K562 (cell line): ENCODE measurements at regions not wholly inside any gene's neighbourhood (a gene's known extent, or its start where the extent isn't known, plus 50 kb on each side); places are given as distances from the start of the nearest gene placed in this dataset.

Source experiments
- ATAC-seq: fragments of 200-7000 bp; cut with Tn5 transposase; 3 replicates; pipeline ENCODE4 v1.9.1; 2020; ENCODE audit warnings: moderate library complexity
- BruUV-seq: library from RNA; stranded (reverse); fragments of 400-500 nt; replicated peaks from 2 replicates; lab custom pipeline; 2021; lab: Mats Ljungman, UMichigan
- CTCF ChIA-PET: fragments of 300-600 bp; formaldehyde crosslinking; extraction: SDS; loops from one replicate; lab custom pipeline; 2021; ENCODE audit warnings: low intra/inter-chr PET ratio; lab: Yijun Ruan, JAX
- POLR2A ChIA-PET: fragments of 300-600, 350-650 bp; sonication (Branson Sonifier 250); formaldehyde crosslinking; extraction: SDS; loops from one replicate; lab custom pipeline; 2021; ENCODE audit warnings: antibody characterized with exemption, inconsistent platforms; lab: Yijun Ruan, JAX
- DNase-seq, 4 experiments: peaks; one replicate each; pipeline versions ENCODE4 v3.0.0 to v3.0.0-alpha.2; 2011 to 2018; ENCODE audit warnings: low spot score in 3 of 4, mixed read lengths in 3 of 4; ENCODE audit errors: extremely low read depth in 1 of 4
- FAIRE-seq: peaks from 2 replicates; lab custom pipeline; 2011; peaks lifted over from hg19 to GRCh38; lab: Jason Lieb, UNC
- H2AFZ ChIP-seq: 2 replicates; pipeline ENCODE4 v1.6.0; 2011; ENCODE audit warnings: low read depth, low read length, control low read depth, inconsistent platforms
- H3K27ac ChIP-seq: fragments of 200-600 bp; 3 replicates; pipeline ENCODE4 v1.8.0; 2011; ENCODE audit warnings: low read depth, mild to moderate bottlenecking, control low read depth, inconsistent platforms, low read length, moderate library complexity, mixed read lengths; ENCODE audit errors: extremely low read depth
- H3K27me3 ChIP-seq, 2 experiments: fragments of 300-600 bp in 1 of 2; 2 replicates in 1 of 2; 3 replicates in 1 of 2; pipeline versions ENCODE4 v1.6.0 to v1.8.0; 2011; ENCODE audit warnings: inconsistent platforms in 2 of 2, low read length in 2 of 2, mild to moderate bottlenecking in 1 of 2, mixed read lengths in 1 of 2, moderate library complexity in 1 of 2; ENCODE audit not compliant: control insufficient read depth in 2 of 2, insufficient read depth in 2 of 2
- H3K36me3 ChIP-seq: fragments of 300-600 bp; 3 replicates; pipeline ENCODE4 v1.8.0; 2011; ENCODE audit warnings: mild to moderate bottlenecking, low read length, inconsistent platforms; ENCODE audit not compliant: control insufficient read depth, insufficient read depth
- H3K4me1 ChIP-seq, 2 experiments: fragments of 200-600 bp in 1 of 2; replicated peaks in 1 of 2; 2 replicates in 1 of 2; 3 replicates in 1 of 2; pipeline versions ENCODE4 v1.5.1 to v1.8.0; 2011; ENCODE audit warnings: inconsistent platforms in 2 of 2, low read length in 2 of 2, mild to moderate bottlenecking in 1 of 2, mixed read lengths in 1 of 2, moderate library complexity in 1 of 2; ENCODE audit not compliant: control insufficient read depth in 2 of 2, insufficient read depth in 2 of 2
- H3K4me2 ChIP-seq: 2 replicates; pipeline ENCODE4 v1.6.1; 2011; ENCODE audit warnings: low read length, control low read depth, inconsistent platforms, mixed read lengths; ENCODE audit not compliant: insufficient read depth
- H3K4me3 ChIP-seq: fragments of 200-600 bp; sonication (generic), shearing (Covaris generic); 2 replicates; pipeline ENCODE4 v1.5.1; 2016; ENCODE audit warnings: control low read depth, inconsistent platforms
- H3K79me2 ChIP-seq: fragments of 200-600 bp; 3 replicates; pipeline ENCODE4 v1.8.0; 2011; ENCODE audit warnings: low read length, inconsistent platforms; ENCODE audit not compliant: control insufficient read depth, insufficient read depth
- H3K9ac ChIP-seq, 2 experiments: 2 replicates each; pipeline versions ENCODE4 v1.6.0 to v1.6.1; 2011; ENCODE audit warnings: low read depth in 2 of 2, low read length in 2 of 2, control low read depth in 1 of 2, inconsistent platforms in 1 of 2, mild to moderate bottlenecking in 1 of 2, mixed read lengths in 1 of 2; ENCODE audit not compliant: insufficient read depth in 1 of 2
- H3K9me1 ChIP-seq: one replicate; pipeline ENCODE4 v1.6.0; 2011; ENCODE audit warnings: inconsistent platforms, mild to moderate bottlenecking, low read length, moderate library complexity; ENCODE audit not compliant: control insufficient read depth, insufficient read depth
- H3K9me3 ChIP-seq: replicated peaks from 2 replicates; pipeline ENCODE4 v1.5.1; 2011; ENCODE audit warnings: low read depth, low read length, inconsistent platforms; ENCODE audit not compliant: control insufficient read depth, insufficient read depth
- H4K20me1 ChIP-seq: replicated peaks from 2 replicates; pipeline ENCODE4 v1.6.1; 2011; ENCODE audit warnings: low read length, inconsistent platforms, mixed read lengths; ENCODE audit not compliant: control insufficient read depth, insufficient read depth
- AFF1 ChIP-seq, 2 experiments: fragments of 450-650 bp; IDR thresholded peaks; 2 replicates each; pipeline ENCODE4 v1.6.1; 2018; ENCODE audit warnings: mild to moderate bottlenecking in 2 of 2, low read depth in 1 of 2; ENCODE audit not compliant: partially characterized antibody in 2 of 2
- CBX5 ChIP-seq: IDR thresholded peaks from 2 replicates; pipeline ENCODE4 v1.6.1; 2014; ENCODE audit warnings: low read depth, borderline replicate concordance
- FOXK2 ChIP-seq, 2 experiments: fragments of 450-650 bp; IDR thresholded peaks in 1 of 2; conservative IDR thresholded peaks in 1 of 2; 2 replicates each; pipeline ENCODE4 v1.6.1; 2016; ENCODE audit warnings: low read depth in 2 of 2, mild to moderate bottlenecking in 1 of 2
- KDM4B ChIP-seq, 2 experiments: fragments of 450-650 bp in 1 of 2; sonication (generic) in 1 of 2; IDR thresholded peaks; 2 replicates each; pipeline ENCODE4 v1.6.1; 2016 to 2017; ENCODE audit warnings: borderline replicate concordance in 2 of 2, antibody characterized with exemption in 1 of 2, low read depth in 1 of 2, mild to moderate bottlenecking in 1 of 2
- SMAD1 ChIP-seq: fragments of 150-350 bp; IDR thresholded peaks from 2 replicates; pipeline ENCODE4 v1.6.1; 2014; ENCODE audit warnings: low read length, low read depth; ENCODE audit not compliant: partially characterized antibody
- SMARCA5 ChIP-seq: fragments of 450-650 bp; IDR thresholded peaks from 2 replicates; pipeline ENCODE4 v1.6.1; 2016
- TSC22D4 ChIP-seq: fragments of 450-650 bp; IDR thresholded peaks from 2 replicates; pipeline ENCODE4 v1.6.1; 2016; ENCODE audit warnings: missing genetic modification characterization, missing biosample characterization, control low read depth
- ZNF165 ChIP-seq: fragments of 250-450 bp; sonication (Bioruptor Pico); IDR thresholded peaks from 2 replicates; pipeline ENCODE4 v1.4.0; 2020; ENCODE audit warnings: borderline replicate concordance
- ZNF217 ChIP-seq: sonication (generic); formaldehyde crosslinking; IDR thresholded peaks from 2 replicates; pipeline ENCODE4 v1.8.0; 2022; ENCODE audit warnings: mild to moderate bottlenecking, missing genetic modification reagents
- ZNF57 ChIP-seq: fragments of 450-650 bp; formaldehyde crosslinking; IDR thresholded peaks from 2 replicates; pipeline ENCODE4 v1.4.0; 2020; ENCODE audit warnings: mild to moderate bottlenecking, moderate library complexity
- WGBS: fragments of 100-300 bp; shearing (Covaris generic); methylation state at CpG from one replicate; pipeline ENCODE4 v1.1.6; 2016; ENCODE audit warnings: low coverage, mixed read lengths; ENCODE audit not compliant: insufficient coverage; ENCODE audit errors: missing lambda C conversion rate; 5-methylcytosine and 5-hydroxymethylcytosine counted together
- in situ Hi-C: fragments of 300-500 bp; cut with MboI; formaldehyde crosslinking; loops from 4 replicates; pipeline ENCODE4 v1.15.0; 2018; ENCODE audit warnings: inconsistent platforms, mixed read lengths
- intact Hi-C: fragments of 100-400 bp; cut with micrococcal nuclease; formaldehyde crosslinking; loops from 2 replicates; pipeline ENCODE4 v1.14.2; 2022
- TF ChIP-seq, protein P1 (sequence below): IDR thresholded peaks from 2 replicates; pipeline ENCODE4 v1.6.1; 2011; ENCODE audit not compliant: insufficient read length; ENCODE audit errors: extremely low read depth
- TF ChIP-seq, protein P2 (sequence below): sonication (generic); formaldehyde crosslinking; IDR thresholded peaks from 2 replicates; pipeline ENCODE4 v1.8.0; 2023; ENCODE audit warnings: mild to moderate bottlenecking, missing genetic modification reagents
- TF ChIP-seq, protein P3 (sequence below), 2 experiments: IDR thresholded peaks; 2 replicates each; pipeline ENCODE4 v1.6.1; 2011; ENCODE audit warnings: borderline replicate concordance in 1 of 2, control low read depth in 1 of 2, low read depth in 1 of 2, low read length in 1 of 2, mild to moderate bottlenecking in 1 of 2, mixed read lengths in 1 of 2, moderate library complexity in 1 of 2; ENCODE audit not compliant: insufficient read depth in 1 of 2, insufficient read length in 1 of 2, poor library complexity in 1 of 2, severe bottlenecking in 1 of 2; ENCODE audit errors: extremely low read depth in 1 of 2

- Histone ChIP-seq H3K4me1 (no peaks in the 10 kb centered on the region), H4K20me1 (no peaks in the 10 kb centered on the region), H3K27ac (no peak overlapping the region), H3K79me2 (no peaks in the 10 kb centered on the region), H3K27me3 (no peaks in the 10 kb centered on the region), H3K4me2 (no peak overlapping the region), H2AFZ (no peak overlapping the region), H3K9me3 (no peaks in the 10 kb centered on the region), H3K9ac (no peak overlapping the region), H3K9me1 (no peaks in the 10 kb centered on the region), H3K4me3 (no peak overlapping the region), H3K36me3 (no peaks in the 10 kb centered on the region)
- no peak for ATAC-seq
- in situ Hi-C loops, result no loop called here
- no peak for FAIRE-seq
- no TSS peak for BruUV-seq
- 0% methylated on average over 1 of the region's 2 CpGs for WGBS
- DNase-seq, result no peak
- intact Hi-C loops, result no loop called here
- POLR2A ChIA-PET, result no interaction called here
- CTCF ChIA-PET, result no interaction called here
- no peak for TF ChIP-seq SMARCA5
- TF ChIP-seq FOXK2 (conservative IDR thresholded peaks at IDR 0.05 in 1 of 2, IDR thresholded peaks at IDR 0.05 in 1 of 2; ENCODE audit: low read depth in 2 of 2), result no peak
- no peak for TF ChIP-seq AFF1 (IDR thresholded peaks at IDR 0.05; ENCODE audit: low read depth in 1 of 2, partially characterized antibody in 2 of 2)
- TF ChIP-seq, protein P1, sequence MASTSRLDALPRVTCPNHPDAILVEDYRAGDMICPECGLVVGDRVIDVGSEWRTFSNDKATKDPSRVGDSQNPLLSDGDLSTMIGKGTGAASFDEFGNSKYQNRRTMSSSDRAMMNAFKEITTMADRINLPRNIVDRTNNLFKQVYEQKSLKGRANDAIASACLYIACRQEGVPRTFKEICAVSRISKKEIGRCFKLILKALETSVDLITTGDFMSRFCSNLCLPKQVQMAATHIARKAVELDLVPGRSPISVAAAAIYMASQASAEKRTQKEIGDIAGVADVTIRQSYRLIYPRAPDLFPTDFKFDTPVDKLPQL, result no peak
- no peak for TF ChIP-seq ZNF165 (CRISPR knock-in tag)
- TF ChIP-seq, protein P2, sequence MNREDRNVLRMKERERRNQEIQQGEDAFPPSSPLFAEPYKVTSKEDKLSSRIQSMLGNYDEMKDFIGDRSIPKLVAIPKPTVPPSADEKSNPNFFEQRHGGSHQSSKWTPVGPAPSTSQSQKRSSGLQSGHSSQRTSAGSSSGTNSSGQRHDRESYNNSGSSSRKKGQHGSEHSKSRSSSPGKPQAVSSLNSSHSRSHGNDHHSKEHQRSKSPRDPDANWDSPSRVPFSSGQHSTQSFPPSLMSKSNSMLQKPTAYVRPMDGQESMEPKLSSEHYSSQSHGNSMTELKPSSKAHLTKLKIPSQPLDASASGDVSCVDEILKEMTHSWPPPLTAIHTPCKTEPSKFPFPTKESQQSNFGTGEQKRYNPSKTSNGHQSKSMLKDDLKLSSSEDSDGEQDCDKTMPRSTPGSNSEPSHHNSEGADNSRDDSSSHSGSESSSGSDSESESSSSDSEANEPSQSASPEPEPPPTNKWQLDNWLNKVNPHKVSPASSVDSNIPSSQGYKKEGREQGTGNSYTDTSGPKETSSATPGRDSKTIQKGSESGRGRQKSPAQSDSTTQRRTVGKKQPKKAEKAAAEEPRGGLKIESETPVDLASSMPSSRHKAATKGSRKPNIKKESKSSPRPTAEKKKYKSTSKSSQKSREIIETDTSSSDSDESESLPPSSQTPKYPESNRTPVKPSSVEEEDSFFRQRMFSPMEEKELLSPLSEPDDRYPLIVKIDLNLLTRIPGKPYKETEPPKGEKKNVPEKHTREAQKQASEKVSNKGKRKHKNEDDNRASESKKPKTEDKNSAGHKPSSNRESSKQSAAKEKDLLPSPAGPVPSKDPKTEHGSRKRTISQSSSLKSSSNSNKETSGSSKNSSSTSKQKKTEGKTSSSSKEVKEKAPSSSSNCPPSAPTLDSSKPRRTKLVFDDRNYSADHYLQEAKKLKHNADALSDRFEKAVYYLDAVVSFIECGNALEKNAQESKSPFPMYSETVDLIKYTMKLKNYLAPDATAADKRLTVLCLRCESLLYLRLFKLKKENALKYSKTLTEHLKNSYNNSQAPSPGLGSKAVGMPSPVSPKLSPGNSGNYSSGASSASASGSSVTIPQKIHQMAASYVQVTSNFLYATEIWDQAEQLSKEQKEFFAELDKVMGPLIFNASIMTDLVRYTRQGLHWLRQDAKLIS (CRISPR knock-in tag), result no peak
- TF ChIP-seq SMAD1, result no peak
- TF ChIP-seq, protein P3, sequence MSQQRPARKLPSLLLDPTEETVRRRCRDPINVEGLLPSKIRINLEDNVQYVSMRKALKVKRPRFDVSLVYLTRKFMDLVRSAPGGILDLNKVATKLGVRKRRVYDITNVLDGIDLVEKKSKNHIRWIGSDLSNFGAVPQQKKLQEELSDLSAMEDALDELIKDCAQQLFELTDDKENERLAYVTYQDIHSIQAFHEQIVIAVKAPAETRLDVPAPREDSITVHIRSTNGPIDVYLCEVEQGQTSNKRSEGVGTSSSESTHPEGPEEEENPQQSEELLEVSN (IDR thresholded peaks at IDR 0.05; ENCODE audit: borderline replicate concordance in 1 of 2, extremely low read depth in 1 of 2, insufficient read depth in 1 of 2, insufficient read length in 1 of 2, low read depth in 1 of 2, low read length in 1 of 2, poor library complexity in 1 of 2, severe bottlenecking in 1 of 2), result no peak
- no peak for TF ChIP-seq ZNF217 (CRISPR knock-in tag)
- no peak for TF ChIP-seq TSC22D4 (tag)
- TF ChIP-seq CBX5, result no peak
- no peak for TF ChIP-seq KDM4B (IDR thresholded peaks at IDR 0.05; ENCODE audit: borderline replicate concordance in 2 of 2, low read depth in 1 of 2)
- TF ChIP-seq ZNF57, result no peak
These were observed 404.7 kb downstream of the FBXO15 start for GRCh38 chr18:73742957-73743356.
